ENCODE measurements at regions not wholly inside any gene's neighbourhood (a gene's known extent, or its start where the extent isn't known, plus 50 kb on each side); places are given as distances from the start of the nearest gene placed in this dataset.

GRCh38 chr21:45338311-45339017, 50.8 kb upstream of the POFUT2 start:
- DNase-seq, result no peak
- H3K4me3 Mint-ChIP-seq, result no peak overlapping the region
- intact Hi-C loops (cut with micrococcal nuclease), result no loop called here
- H3K27me3 Mint-ChIP-seq, result peaks cover 11% of the 10 kb centered on the region
- ChIA-PET POLR2A (no interaction called here), CTCF (no interaction called here)
- H3K36me3 Mint-ChIP-seq, result no peaks in the 10 kb centered on the region
- H3K4me1 Mint-ChIP-seq (ENCODE audit: low read depth), result no peaks in the 10 kb centered on the region
- H3K9me3 Mint-ChIP-seq, result no peaks in the 10 kb centered on the region
- no peak overlapping the region for H3K27ac Mint-ChIP-seq

DNA sequence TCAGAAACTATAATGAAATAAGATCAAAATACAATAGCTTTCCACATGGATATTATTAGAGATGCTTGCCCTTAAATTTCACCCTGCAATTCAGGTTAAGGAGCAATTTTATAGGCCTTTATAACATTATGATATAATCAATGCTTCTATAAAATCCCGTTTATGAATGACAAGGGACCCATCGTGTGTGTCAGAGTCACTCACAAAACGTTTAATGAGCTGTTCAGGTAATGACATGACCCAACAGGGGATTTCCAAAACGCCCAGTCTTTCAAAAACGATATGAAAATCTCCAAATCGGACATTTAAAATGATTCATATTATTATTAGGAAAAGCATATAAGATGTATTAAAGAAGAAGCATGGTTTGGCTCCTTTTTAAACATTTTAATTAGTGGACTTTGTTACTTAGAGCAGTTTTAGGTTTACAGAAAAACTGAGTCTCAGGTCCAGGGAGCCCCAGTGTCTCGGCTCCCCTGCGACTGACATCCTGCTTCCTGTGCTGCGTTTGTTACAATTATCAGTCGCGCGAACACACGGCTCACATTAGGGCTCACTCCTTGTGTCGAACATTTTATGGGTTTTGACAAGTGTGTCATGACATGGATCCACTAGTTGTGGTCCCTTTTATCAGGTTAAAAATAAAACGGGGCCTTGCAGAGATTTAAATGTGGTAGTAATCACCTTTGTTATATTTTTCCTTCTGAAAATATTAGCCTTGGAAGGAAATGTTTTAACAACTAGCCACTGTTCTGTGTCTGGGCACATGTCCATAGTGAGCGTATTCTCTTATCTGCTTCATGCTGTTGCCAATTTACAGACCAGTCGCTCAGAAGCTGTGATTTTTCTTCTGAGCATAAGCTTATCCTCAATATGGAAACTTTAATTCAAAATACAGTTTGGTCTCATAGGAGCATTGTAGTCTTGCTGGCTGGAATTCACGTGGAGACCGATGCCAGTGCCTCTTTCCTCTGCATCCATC, 52.0 kb upstream of the POFUT2 start:
- no peak overlapping the region for H3K27ac Mint-ChIP-seq
- no peaks in the 10 kb centered on the region for H3K9me3 Mint-ChIP-seq
- peaks cover 9% of the 10 kb centered on the region for H3K27me3 Mint-ChIP-seq
- POLR2A ChIA-PET, result no interaction called here
- no peak overlapping the region for H3K4me3 Mint-ChIP-seq
- intact Hi-C loops (cut with micrococcal nuclease), result no loop called here
- no peaks in the 10 kb centered on the region for H3K36me3 Mint-ChIP-seq
- no peak for DNase-seq
- no peaks in the 10 kb centered on the region for H3K4me1 Mint-ChIP-seq (ENCODE audit: low read depth)
- CTCF ChIA-PET, result no interaction called here

DNA sequence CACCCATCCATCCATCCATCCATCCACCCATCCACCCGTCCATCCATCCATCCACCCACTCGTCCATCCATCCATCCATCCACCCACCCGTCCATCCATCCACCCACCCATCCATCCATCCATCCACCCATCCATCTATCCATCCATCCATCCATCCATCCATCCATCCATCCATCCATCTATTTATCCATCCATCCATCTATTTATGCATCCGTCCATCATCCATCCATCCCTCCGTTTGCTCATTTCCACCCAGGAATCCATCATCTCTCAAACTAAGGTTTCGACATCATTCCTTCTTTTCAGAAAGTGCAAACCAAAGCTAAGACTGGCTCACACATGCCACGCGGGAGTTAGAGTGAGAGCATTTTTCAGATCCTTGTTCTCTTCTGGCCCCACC, 52.8 kb upstream of the POFUT2 start:
- no peak overlapping the region for H3K4me3 Mint-ChIP-seq
- CTCF ChIA-PET, result no interaction called here
- POLR2A ChIA-PET, result no interaction called here
- H3K27ac Mint-ChIP-seq, result no peak overlapping the region
- intact Hi-C loops (cut with micrococcal nuclease), result no loop called here
- H3K27me3 Mint-ChIP-seq, result peaks cover 11% of the 10 kb centered on the region
- no peaks in the 10 kb centered on the region for H3K9me3 Mint-ChIP-seq
- H3K4me1 Mint-ChIP-seq (ENCODE audit: low read depth), result no peaks in the 10 kb centered on the region
- H3K36me3 Mint-ChIP-seq, result no peaks in the 10 kb centered on the region
- DNase-seq, result no peak

DNA sequence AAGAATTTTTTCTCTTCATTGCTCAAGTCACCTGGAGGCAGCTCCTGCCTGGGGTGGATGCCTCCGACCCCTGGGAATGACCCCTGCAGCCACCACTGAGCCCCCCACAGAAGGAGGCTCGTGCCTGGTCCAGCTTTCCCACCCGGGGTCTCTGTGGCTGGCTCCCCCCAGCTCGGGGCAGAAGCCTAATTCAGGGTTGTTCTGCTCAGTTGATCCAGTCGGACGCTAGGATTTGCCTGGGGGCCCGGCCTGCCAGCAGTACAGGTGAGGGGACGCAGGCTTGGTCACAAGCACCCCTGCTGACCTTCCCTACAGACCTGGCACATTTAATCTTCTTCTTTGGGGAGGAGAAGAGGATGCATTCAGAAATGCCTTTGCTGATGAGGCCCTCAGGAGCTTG, 53.6 kb upstream of the POFUT2 start:
- CTCF ChIA-PET, result interaction anchor here (0.7 kb wide), 1 partner anchor 203 kb away, joined by 4 read pairs; no protein-coding TSS in a partner anchor
- intact Hi-C loops (cut with micrococcal nuclease), result no loop called here
- Mint-ChIP-seq H3K9me3 (no peaks in the 10 kb centered on the region), H3K4me1 (ENCODE audit: low read depth) (no peaks in the 10 kb centered on the region), H3K4me3 (no peak overlapping the region), H3K27ac (no peak overlapping the region), H3K27me3 (peaks cover 11% of the 10 kb centered on the region), H3K36me3 (no peaks in the 10 kb centered on the region)
- POLR2A ChIA-PET, result no interaction called here
- no peak for DNase-seq

DNA sequence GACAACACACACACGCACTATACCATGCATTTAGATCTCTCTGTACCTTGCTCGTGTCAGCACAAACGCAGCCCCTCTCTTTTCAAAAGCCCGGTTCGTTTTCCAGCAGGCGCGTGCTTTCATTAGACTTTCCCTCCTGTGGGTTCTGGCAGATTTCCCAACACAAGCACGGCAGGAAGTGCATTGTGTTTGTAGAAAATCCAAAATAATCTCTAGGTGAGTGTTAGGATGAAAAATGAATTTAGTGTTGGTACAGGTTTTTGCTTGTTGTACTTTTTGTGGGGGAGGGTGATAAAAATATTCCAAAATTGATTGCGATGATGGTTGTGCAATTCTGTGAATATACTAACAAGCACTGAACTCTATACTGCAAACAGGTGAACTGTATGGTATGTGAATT, 54.1 kb upstream of the POFUT2 start:
- H3K27ac Mint-ChIP-seq, result no peak overlapping the region
- intact Hi-C loops (cut with micrococcal nuclease), result no loop called here
- no peaks in the 10 kb centered on the region for H3K4me1 Mint-ChIP-seq (ENCODE audit: low read depth)
- DNase-seq, result no peak
- CTCF ChIA-PET, result interaction anchor here (0.7 kb wide), 1 partner anchor 203 kb away, joined by 4 read pairs; no protein-coding TSS in a partner anchor
- H3K36me3 Mint-ChIP-seq, result no peaks in the 10 kb centered on the region
- POLR2A ChIA-PET, result no interaction called here
- H3K4me3 Mint-ChIP-seq, result no peak overlapping the region
- H3K9me3 Mint-ChIP-seq, result no peaks in the 10 kb centered on the region
- peaks cover 11% of the 10 kb centered on the region for H3K27me3 Mint-ChIP-seq

GRCh38 chr21:45343891-45344290, 56.2 kb upstream of the POFUT2 start:
- H3K4me3 Mint-ChIP-seq, result no peak overlapping the region
- H3K4me1 Mint-ChIP-seq (ENCODE audit: low read depth), result no peaks in the 10 kb centered on the region
- no peak for DNase-seq
- no peaks in the 10 kb centered on the region for H3K36me3 Mint-ChIP-seq
- intact Hi-C loops (cut with micrococcal nuclease), result no loop called here
- no peaks in the 10 kb centered on the region for H3K9me3 Mint-ChIP-seq
- ChIA-PET CTCF (no interaction called here), POLR2A (no interaction called here)
- no peak overlapping the region for H3K27ac Mint-ChIP-seq
- peaks cover 7% of the 10 kb centered on the region for H3K27me3 Mint-ChIP-seq

GRCh38 chr21:45344576-45344975, 56.9 kb upstream of the POFUT2 start:
- Mint-ChIP-seq H3K9me3 (no peaks in the 10 kb centered on the region), H3K27ac (no peak overlapping the region), H3K4me1 (ENCODE audit: low read depth) (no peaks in the 10 kb centered on the region), H3K36me3 (no peaks in the 10 kb centered on the region), H3K27me3 (peaks cover 7% of the 10 kb centered on the region), H3K4me3 (no peak overlapping the region)
- intact Hi-C loops (cut with micrococcal nuclease), result no loop called here
- DNase-seq, result no peak
- POLR2A ChIA-PET, result no interaction called here
- CTCF ChIA-PET, result no interaction called here

GRCh38 chr21:45347048-45347711, 57.8 kb upstream of the COL18A1 start:
- H3K36me3 Mint-ChIP-seq, result no peaks in the 10 kb centered on the region
- H3K27me3 Mint-ChIP-seq, result peaks cover 8% of the 10 kb centered on the region
- H3K9me3 Mint-ChIP-seq, result no peaks in the 10 kb centered on the region
- ChIA-PET POLR2A (no interaction called here), CTCF (no interaction called here)
- intact Hi-C loops (cut with micrococcal nuclease), result no loop called here
- H3K4me3 Mint-ChIP-seq, result no peak overlapping the region
- no peaks in the 10 kb centered on the region for H3K4me1 Mint-ChIP-seq (ENCODE audit: low read depth)
- no peak for DNase-seq
- no peak overlapping the region for H3K27ac Mint-ChIP-seq

- intact Hi-C loops (cut with micrococcal nuclease), result no loop called here
- ChIA-PET CTCF (no interaction called here), POLR2A (no interaction called here)
- Mint-ChIP-seq H3K9me3 (no peaks in the 10 kb centered on the region), H3K27me3 (peaks cover 8% of the 10 kb centered on the region), H3K4me3 (no peak overlapping the region), H3K27ac (no peak overlapping the region), H3K4me1 (ENCODE audit: low read depth) (no peaks in the 10 kb centered on the region), H3K36me3 (no peaks in the 10 kb centered on the region)
- no peak for DNase-seq
Measured at GRCh38 chr21:45347712-45348499, 57.1 kb upstream of the COL18A1 start.

GRCh38 chr21:45348591-45349327, 56.2 kb upstream of the COL18A1 start:
- Mint-ChIP-seq H3K4me3 (no peak overlapping the region), H3K36me3 (no peaks in the 10 kb centered on the region), H3K27me3 (peaks cover 8% of the 10 kb centered on the region), H3K4me1 (ENCODE audit: low read depth) (no peaks in the 10 kb centered on the region), H3K9me3 (no peaks in the 10 kb centered on the region), H3K27ac (no peak overlapping the region)
- intact Hi-C loops (cut with micrococcal nuclease), result no loop called here
- CTCF ChIA-PET, result no interaction called here
- DNase-seq, result no peak
- POLR2A ChIA-PET, result no interaction called here

- DNase-seq, result no peak
- H3K36me3 Mint-ChIP-seq, result no peaks in the 10 kb centered on the region
- intact Hi-C loops (cut with micrococcal nuclease), result no loop called here
- ChIA-PET CTCF (no interaction called here), POLR2A (no interaction called here)
- H3K27ac Mint-ChIP-seq, result no peak overlapping the region
- H3K9me3 Mint-ChIP-seq, result no peaks in the 10 kb centered on the region
- H3K4me1 Mint-ChIP-seq (ENCODE audit: low read depth), result no peaks in the 10 kb centered on the region
- H3K4me3 Mint-ChIP-seq, result no peak overlapping the region
- H3K27me3 Mint-ChIP-seq, result peaks cover 6% of the 10 kb centered on the region
Measured at GRCh38 chr21:45350206-45350854, 54.6 kb upstream of the COL18A1 start.
